UCSD-AML1 (cell line): ENCODE measurements at regions not wholly inside any gene's neighbourhood (a gene's known extent, or its start where the extent isn't known, plus 50 kb on each side); places are given as distances from the start of the nearest gene placed in this dataset.

Experiments
- DNase-seq: peaks from one replicate; lab custom pipeline; 2025; ENCODE audit not compliant: unreplicated experiment; lab: John Stamatoyannopoulos, UW

DNA sequence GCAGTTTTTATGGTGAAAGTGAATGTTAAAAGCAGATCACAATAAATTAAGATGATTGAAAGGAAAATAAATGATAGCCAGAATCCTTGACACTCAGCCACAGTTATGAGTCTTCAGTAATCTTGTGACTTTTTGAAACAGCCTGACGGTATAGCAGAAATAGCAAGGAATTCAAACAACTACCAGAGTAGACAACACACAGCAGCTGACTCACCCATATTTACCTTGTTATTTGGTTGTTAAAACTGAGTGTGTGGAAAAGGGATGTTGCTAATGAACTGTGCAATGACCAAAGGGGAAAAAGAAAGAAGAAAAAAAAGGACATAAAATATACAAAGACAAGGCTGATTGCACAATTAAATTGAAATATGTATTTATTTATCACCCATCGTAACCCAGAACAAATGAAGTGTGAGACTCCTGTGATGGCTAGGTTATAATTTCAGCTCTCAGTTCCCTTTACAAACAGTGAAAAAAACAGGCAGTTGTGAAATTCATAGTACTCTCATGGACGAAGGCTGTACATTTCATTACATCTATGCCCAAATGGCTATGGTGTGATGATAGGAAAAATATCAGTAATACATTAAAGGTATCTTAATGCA lies 1023.0 kb upstream of the SORCS1 start:
- no peak for DNase-seq

DNA sequence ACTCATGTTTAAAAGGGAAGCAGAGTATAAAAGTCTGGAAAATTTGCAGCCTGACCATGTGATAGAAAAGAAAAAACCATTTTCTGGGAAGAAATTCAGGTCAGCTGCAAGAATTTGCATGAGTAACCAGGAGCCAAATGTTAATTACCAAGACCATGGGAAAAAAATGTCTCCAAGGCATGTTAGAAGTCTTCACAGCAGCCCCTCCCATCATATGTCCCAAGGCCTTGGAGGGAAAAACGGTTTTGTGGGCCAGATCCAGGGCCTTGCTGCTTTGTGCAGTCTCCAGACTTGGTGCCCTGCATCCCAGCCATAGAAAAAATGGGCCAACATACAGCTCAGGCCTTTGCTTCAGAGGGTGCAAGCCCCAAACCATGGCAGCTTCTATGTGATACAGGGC lies 1019.6 kb upstream of the SORCS1 start:
- no peak for DNase-seq

DNA sequence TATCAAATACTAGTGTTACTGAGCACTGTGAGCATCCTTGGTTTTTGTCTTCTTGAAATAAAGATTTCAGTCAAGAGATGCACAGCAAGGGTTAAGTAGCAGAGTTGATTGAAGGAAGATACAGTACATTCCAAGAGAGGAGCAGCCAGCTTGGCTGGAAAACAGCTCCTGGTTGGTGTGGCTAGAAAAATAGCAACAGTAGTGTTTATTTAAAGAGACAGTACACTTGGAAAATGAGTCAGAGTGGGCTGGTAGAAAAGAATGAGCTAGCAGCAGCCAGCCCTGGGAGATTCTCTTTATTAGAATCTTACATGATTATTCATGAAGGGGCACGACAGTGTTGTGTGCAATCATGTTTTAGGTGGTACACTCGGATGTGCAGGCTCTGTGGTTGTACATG lies 1016.4 kb upstream of the SORCS1 start:
- DNase-seq, result no peak

GRCh38 chr10:108169846-108170245 lies 1005.3 kb upstream of the SORCS1 start:
- no peak for DNase-seq

GRCh38 chr10:108167766-108168165 lies 1003.3 kb upstream of the SORCS1 start:
- DNase-seq, result no peak

DNA sequence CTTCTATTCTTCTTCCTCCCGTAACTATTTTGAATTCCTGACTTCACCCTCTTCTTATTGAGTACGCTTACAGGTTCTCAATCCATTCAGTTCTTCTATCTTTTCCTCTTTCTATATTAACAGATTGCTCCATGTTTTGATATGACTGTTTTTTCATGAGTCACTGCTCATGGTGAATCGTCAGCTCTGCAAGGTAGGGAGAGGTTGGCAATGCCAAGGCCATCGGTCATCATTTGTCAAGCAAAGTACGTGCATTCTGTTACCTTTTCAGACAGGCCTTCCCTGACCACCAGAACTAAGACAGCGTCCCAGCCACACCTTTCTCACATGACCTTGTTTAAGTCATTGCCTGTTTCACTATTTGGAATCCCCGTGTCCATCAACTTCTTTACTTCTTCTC lies 1001.9 kb upstream of the SORCS1 start:
- DNase-seq, result no peak

GRCh38 chr10:108147346-108147745 lies 982.8 kb upstream of the SORCS1 start:
- no peak for DNase-seq

DNA sequence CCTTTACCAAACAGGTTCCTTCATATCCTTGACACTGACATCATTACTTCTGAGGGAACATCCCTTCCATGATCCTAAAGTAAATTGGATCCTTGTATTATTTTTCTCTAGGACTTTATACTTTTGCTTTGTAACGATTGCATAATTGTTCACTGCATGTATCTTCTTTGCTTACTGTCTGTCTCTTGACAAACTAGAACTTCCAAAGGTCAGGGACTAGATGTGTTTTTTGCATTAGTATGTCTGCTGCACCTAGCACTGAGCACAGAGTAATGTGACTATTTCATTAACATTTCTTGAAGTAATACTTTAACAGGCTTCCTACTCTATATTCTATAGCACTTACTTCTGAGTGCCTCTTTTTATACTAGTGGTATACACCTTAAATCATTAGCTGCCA lies 976.6 kb upstream of the SORCS1 start:
- DNase-seq, result no peak

DNA sequence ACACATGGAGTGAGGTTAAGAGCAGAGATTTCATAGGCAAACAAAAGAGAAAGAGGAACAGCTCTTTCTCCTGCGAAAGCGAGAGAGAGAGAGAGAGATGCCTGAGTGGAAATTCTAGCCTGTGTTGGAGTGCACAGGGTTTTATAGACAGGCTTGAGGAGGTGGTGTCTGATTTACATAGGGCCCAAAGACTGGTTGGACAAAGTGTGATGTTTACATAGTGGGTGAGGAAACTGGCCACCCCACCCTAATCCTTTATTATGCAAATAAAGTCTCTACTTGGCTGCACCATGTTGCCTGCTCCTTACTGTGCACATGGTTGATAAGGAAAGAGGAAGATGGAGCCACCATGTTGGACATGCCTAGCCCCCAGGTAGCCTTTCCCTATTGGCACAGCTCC lies 967.8 kb upstream of the SORCS1 start:
- no peak for DNase-seq

DNA sequence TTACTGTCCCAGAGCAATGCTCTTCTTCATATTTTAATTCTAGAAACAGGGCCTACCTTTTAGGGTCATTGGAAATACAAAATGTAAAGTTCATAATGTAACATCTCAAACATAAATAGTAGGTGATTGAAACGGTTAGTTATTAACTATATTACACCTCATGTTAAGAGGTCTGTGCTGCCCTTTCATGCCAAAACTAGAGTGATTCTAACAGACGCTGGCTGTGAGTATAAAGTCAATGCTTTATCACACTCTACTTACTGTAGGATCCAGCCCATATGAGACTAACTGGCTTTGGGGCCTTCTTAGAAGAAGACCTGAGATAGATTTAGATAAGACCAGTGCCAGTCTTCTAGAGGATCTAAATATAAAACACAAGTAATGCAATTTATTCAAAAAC lies 966.1 kb upstream of the SORCS1 start:
- no peak for DNase-seq

- no peak for DNase-seq
Observed at GRCh38 chr10:108112218-108112617, 947.7 kb upstream of the SORCS1 start.

DNA sequence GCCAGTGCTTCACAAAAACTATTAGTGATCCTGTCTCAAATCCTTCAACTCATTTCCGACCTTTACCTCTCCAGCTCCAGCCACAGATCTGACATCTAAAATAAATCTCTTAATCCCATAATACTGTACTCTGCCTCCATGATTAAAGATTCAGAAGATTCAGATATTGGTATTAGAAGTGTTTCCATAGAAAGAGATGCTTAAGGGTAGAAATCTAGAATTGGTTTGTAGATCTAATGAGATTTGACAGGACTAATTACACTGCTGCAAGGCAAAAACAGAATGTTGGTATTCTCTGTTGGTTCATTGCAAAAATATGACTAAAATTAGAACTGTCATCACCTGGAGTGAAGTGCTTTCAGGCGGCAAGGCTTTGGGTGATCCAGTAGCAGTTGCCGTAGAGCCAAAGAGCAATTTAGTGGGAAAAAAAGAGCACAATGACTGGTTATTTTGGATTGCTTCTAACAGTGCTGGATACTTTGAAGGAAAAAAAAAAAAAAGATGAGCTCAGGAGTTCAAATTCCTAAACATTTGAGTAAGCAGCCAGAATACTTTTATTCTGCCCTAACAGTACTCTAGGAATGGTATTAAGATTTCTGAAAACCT lies 940.1 kb upstream of the SORCS1 start:
- DNase-seq, result no peak

- DNase-seq, result no peak
Observed at GRCh38 chr10:108097258-108097657, 932.8 kb upstream of the SORCS1 start.

DNA sequence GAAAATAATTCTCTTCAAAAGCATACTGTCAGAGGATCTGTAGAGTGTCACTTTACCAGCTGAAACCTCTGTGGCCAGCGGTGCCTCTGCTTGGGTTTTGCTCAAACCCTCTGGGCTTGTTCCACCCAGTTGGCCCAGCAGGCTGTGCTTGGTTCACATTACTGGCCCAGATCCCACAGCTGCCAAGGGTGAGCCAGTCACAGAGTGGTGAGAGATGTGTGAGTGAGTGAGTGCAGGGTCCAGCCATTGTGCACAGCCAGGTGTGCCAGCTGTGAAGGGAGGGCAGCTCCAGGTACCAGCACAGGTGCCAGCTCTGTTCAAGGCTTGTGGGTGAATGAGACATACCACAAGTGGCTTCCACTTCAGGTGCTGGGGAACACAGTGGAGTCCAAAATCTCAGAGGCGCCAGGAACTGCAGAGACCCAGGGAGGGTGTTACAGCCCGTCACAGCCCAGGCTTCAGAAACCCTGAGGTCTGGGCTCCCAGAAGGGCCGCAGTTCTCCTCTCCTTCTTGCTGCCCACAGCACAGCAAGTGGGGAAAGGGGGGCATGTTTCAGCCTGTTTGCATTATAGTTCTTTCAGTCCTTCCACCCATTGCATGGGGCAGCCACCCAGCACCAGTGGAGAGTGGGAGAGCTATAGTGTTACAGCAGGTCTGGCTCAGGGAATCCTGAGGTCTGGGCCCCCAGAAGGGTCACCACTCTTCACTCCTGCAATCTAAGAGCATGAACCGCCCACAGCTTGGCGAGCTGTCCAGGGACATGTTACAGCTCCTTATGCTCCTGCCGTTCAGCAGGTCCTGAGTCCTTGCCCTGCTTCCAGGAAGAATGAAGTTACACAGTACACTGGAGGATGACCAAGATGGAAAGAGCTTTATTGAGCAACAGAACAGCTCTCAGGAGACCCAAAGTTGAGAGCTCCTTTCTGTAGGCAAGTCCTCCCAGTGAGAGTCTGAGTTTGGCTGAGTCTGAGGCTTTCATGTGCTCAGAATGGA lies 931.7 kb upstream of the SORCS1 start:
- DNase-seq, result no peak

DNA sequence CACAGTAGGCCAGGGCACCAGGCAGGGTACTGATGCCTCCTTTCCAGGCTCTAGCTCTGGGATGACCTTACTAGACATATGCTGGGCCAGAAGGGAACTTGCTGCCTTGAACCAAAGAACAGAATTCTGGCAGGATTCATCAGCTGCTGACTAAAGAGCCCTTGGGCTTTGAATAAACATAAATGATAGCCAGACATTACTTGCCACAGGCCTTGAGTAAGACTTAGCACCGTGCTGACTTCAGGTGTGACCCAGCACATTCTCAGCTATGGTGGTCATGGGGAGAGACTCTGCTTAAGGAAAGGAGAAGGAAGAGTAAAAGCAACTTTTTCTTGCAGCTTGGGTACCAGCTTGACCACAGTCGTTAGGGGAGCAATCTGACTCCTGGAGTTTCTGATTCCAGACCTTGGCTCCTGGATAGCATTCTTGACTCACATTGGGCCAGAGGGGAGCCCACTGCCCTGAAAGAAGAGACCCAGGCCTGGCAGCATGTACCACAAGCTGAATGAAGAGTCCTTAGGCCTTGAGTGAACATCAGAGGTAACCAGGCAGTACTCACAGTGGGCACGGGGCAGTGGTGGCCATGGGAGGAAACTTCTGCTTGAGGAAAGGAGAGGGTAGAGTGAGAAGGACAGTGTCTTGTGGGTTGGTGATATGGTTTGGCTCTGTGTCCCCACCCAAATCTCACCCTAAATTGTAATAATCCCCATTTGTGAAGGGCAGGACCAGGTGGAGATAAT lies 926.1 kb upstream of the SORCS1 start:
- no peak for DNase-seq

- no peak for DNase-seq
Observed at GRCh38 chr10:108086502-108086901, 922.0 kb upstream of the SORCS1 start.

- DNase-seq, result no peak
Observed at GRCh38 chr10:108082596-108082995, 918.1 kb upstream of the SORCS1 start.

DNA sequence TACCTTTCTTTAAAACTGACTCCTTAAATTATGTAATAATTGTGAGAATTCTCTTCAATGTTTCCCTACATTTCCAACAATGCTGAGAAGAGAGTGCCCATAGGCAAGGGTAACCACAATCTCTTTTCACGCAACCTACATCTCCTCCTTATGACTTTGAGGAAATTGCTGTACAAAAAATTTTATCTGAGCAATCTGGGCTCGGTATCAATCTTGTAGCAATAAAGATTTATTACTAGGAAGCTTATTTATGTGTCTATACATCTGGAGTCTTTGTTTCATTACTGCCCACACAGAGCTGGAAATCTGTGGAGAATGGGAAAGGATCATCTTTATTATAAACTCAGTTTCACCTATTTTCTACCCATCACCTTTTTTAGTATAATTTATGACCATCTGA lies 913.8 kb upstream of the SORCS1 start:
- no peak for DNase-seq

DNA sequence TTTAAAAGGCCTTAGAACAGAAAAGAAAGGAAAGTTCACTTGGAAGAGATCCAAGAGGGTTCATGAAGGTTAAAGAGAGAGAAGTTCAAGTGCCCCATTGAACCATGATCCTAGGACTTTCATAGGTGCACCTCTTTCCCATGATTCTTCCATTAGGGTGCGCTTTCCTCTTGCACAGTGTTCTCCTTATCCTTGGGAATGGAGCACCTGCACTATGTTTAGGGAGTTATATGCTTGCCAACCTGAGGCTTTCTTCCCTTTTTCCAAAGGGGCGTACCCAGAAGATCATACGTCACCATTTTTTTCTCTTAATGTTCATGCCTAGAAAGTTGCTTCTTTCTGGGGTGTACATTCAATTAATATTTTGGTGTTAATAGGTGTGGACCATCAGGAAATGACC lies 908.0 kb upstream of the SORCS1 start:
- no peak for DNase-seq

GRCh38 chr10:108070789-108071188 lies 906.3 kb upstream of the SORCS1 start:
- no peak for DNase-seq

DNA sequence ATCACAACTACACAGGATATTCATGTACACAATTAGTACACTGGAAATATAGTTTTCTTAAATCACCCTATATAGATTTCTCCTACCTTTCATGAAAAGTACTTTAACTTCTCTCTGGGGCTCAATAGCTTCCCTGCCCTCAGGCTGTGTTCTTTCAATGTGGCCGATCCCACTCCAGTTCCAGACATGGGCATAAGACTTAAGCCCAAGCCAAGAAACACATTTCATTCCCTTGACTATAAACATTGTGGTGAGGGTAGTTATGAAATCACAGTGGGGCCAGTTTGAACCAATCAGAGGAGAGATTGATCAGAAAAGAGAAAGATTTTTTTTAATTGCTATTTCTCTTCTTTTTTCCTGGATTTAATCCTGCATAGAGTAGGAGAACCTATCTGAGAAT lies 904.6 kb upstream of the SORCS1 start:
- no peak for DNase-seq
